ENCODE measurements at regions not wholly inside any gene's neighbourhood (a gene's known extent, or its start where the extent isn't known, plus 50 kb on each side); places are given as distances from the start of the nearest gene placed in this dataset.

GRCh38 chr10:23717913-23718312, 279.0 kb downstream of the OTUD1 start:
- no peak overlapping the region for H3K9ac ChIP-seq (ENCODE audit: low read depth, low read length, poor library complexity)
- H2AFZ ChIP-seq (ENCODE audit: low read length) = no peak overlapping the region
- H3K27ac ChIP-seq (replicated peaks; ENCODE audit: low read length) = no peak overlapping the region
- WGBS, 2 donors (ENCODE audit: extremely low coverage in 2 of 2, insufficient read length in 2 of 2, insufficient replicate concordance in 1 of 2) = no CpG with 5 or more reads among the region's 2 CpGs
- no peak overlapping the region for H3K4me2 ChIP-seq (ENCODE audit: insufficient read depth, low read length, poor library complexity, severe bottlenecking)
- H3K4me3 ChIP-seq (ENCODE audit: low read length in 2 of 2) = no peak overlapping the region
- no peak for DNase-seq (ENCODE audit: low spot score)
- no peak overlapping the region for H2BK120ac ChIP-seq (ENCODE audit: low read depth, low read length)
- no peaks in the 10 kb centered on the region for H3K79me1 ChIP-seq (ENCODE audit: low read depth, low read length)
- no peak overlapping the region for H2BK15ac ChIP-seq (ENCODE audit: low read length)
- H3K14ac ChIP-seq (ENCODE audit: low read length) = no peak overlapping the region
- H3K9me3 ChIP-seq (replicated peaks in 1 of 2; ENCODE audit: control insufficient read depth in 2 of 2, insufficient read depth in 1 of 2, low read depth in 1 of 2, low read length in 2 of 2) = no peaks in the 10 kb centered on the region
- H3K27me3 ChIP-seq (ENCODE audit: control insufficient read depth in 3 of 3, insufficient read depth in 3 of 3, low read depth in 1 of 3, low read length in 3 of 3) = no peaks in the 10 kb centered on the region
- no peak overlapping the region for H2AK5ac ChIP-seq (ENCODE audit: low read depth, low read length)
- H2BK12ac ChIP-seq (ENCODE audit: low read length) = no peak overlapping the region
- H3K4me1 ChIP-seq (ENCODE audit: control insufficient read depth in 2 of 2, insufficient read depth in 1 of 2, low read depth in 1 of 2, low read length in 2 of 2) = no peaks in the 10 kb centered on the region
- H3K36me3 ChIP-seq (replicated peaks in 1 of 2; ENCODE audit: control insufficient read depth in 2 of 2, insufficient read depth in 2 of 2, low read length in 2 of 2) = no peaks in the 10 kb centered on the region
- H4K8ac ChIP-seq (ENCODE audit: low read depth, low read length) = no peak overlapping the region
- no peak overlapping the region for H3K23ac ChIP-seq (ENCODE audit: low read depth, low read length, poor library complexity)
- no peak overlapping the region for H3K18ac ChIP-seq (ENCODE audit: low read length)
- H4K91ac ChIP-seq (ENCODE audit: low read depth, low read length, poor library complexity) = no peak overlapping the region
- H3K4ac ChIP-seq (ENCODE audit: low read length) = no peak overlapping the region
- H2BK5ac ChIP-seq (ENCODE audit: low read length) = no peak overlapping the region

- no peak for DNase-seq (ENCODE audit: low spot score)
- H4K8ac ChIP-seq (ENCODE audit: low read depth, low read length) = no peak overlapping the region
- H3K27me3 ChIP-seq (ENCODE audit: control insufficient read depth in 3 of 3, insufficient read depth in 3 of 3, low read depth in 1 of 3, low read length in 3 of 3) = no peaks in the 10 kb centered on the region
- H3K4ac ChIP-seq (ENCODE audit: low read length) = no peak overlapping the region
- H3K27ac ChIP-seq (replicated peaks; ENCODE audit: low read length) = no peak overlapping the region
- no peak overlapping the region for H2BK12ac ChIP-seq (ENCODE audit: low read length)
- no peak overlapping the region for H2AFZ ChIP-seq (ENCODE audit: low read length)
- H2BK5ac ChIP-seq (ENCODE audit: low read length) = no peak overlapping the region
- H3K23ac ChIP-seq (ENCODE audit: low read depth, low read length, poor library complexity) = no peak overlapping the region
- H3K9ac ChIP-seq (ENCODE audit: low read depth, low read length, poor library complexity) = no peak overlapping the region
- WGBS, 2 donors (ENCODE audit: extremely low coverage in 2 of 2, insufficient read length in 2 of 2, insufficient replicate concordance in 1 of 2) = no CpG with 5 or more reads among the region's 3 CpGs
- H2AK5ac ChIP-seq (ENCODE audit: low read depth, low read length) = no peak overlapping the region
- no peak overlapping the region for H2BK120ac ChIP-seq (ENCODE audit: low read depth, low read length)
- no peaks in the 10 kb centered on the region for H3K36me3 ChIP-seq (replicated peaks in 1 of 2; ENCODE audit: control insufficient read depth in 2 of 2, insufficient read depth in 2 of 2, low read length in 2 of 2)
- H3K4me2 ChIP-seq (ENCODE audit: insufficient read depth, low read length, poor library complexity, severe bottlenecking) = no peak overlapping the region
- no peak overlapping the region for H3K18ac ChIP-seq (ENCODE audit: low read length)
- no peaks in the 10 kb centered on the region for H3K79me1 ChIP-seq (ENCODE audit: low read depth, low read length)
- no peaks in the 10 kb centered on the region for H3K4me1 ChIP-seq (ENCODE audit: control insufficient read depth in 2 of 2, insufficient read depth in 1 of 2, low read depth in 1 of 2, low read length in 2 of 2)
- no peak overlapping the region for H3K14ac ChIP-seq (ENCODE audit: low read length)
- H3K9me3 ChIP-seq (replicated peaks in 1 of 2; ENCODE audit: control insufficient read depth in 2 of 2, insufficient read depth in 1 of 2, low read depth in 1 of 2, low read length in 2 of 2) = no peaks in the 10 kb centered on the region
- no peak overlapping the region for H3K4me3 ChIP-seq (ENCODE audit: low read length in 2 of 2)
- no peak overlapping the region for H4K91ac ChIP-seq (ENCODE audit: low read depth, low read length, poor library complexity)
- H2BK15ac ChIP-seq (ENCODE audit: low read length) = no peak overlapping the region
These were observed 280.1 kb downstream of the OTUD1 start for GRCh38 chr10:23718946-23719345.

- Histone ChIP-seq H4K8ac (ENCODE audit: low read depth, low read length) (no peak overlapping the region), H3K23ac (ENCODE audit: low read depth, low read length, poor library complexity) (no peak overlapping the region), H3K27ac (replicated peaks; ENCODE audit: low read length) (no peak overlapping the region), H4K91ac (ENCODE audit: low read depth, low read length, poor library complexity) (no peak overlapping the region), H2AFZ (ENCODE audit: low read length) (no peak overlapping the region), H2AK5ac (ENCODE audit: low read depth, low read length) (no peak overlapping the region), H3K4me2 (ENCODE audit: insufficient read depth, low read length, poor library complexity, severe bottlenecking) (no peak overlapping the region), H2BK12ac (ENCODE audit: low read length) (no peak overlapping the region), H3K9me3 (replicated peaks in 1 of 2; ENCODE audit: control insufficient read depth in 2 of 2, insufficient read depth in 1 of 2, low read depth in 1 of 2, low read length in 2 of 2) (no peaks in the 10 kb centered on the region), H2BK5ac (ENCODE audit: low read length) (no peak overlapping the region), H3K14ac (ENCODE audit: low read length) (no peak overlapping the region), H3K4ac (ENCODE audit: low read length) (no peak overlapping the region), H3K18ac (ENCODE audit: low read length) (no peak overlapping the region), H2BK120ac (ENCODE audit: low read depth, low read length) (no peak overlapping the region), H3K36me3 (replicated peaks in 1 of 2; ENCODE audit: control insufficient read depth in 2 of 2, insufficient read depth in 2 of 2, low read length in 2 of 2) (no peaks in the 10 kb centered on the region), H3K27me3 (ENCODE audit: control insufficient read depth in 3 of 3, insufficient read depth in 3 of 3, low read depth in 1 of 3, low read length in 3 of 3) (no peaks in the 10 kb centered on the region), H3K79me1 (ENCODE audit: low read depth, low read length) (no peaks in the 10 kb centered on the region), H3K9ac (ENCODE audit: low read depth, low read length, poor library complexity) (no peak overlapping the region), H3K4me3 (ENCODE audit: low read length in 2 of 2) (no peak overlapping the region), H2BK15ac (ENCODE audit: low read length) (no peak overlapping the region), H3K4me1 (ENCODE audit: control insufficient read depth in 2 of 2, insufficient read depth in 1 of 2, low read depth in 1 of 2, low read length in 2 of 2) (no peaks in the 10 kb centered on the region)
- WGBS, 2 donors (ENCODE audit: extremely low coverage in 2 of 2, insufficient read length in 2 of 2, insufficient replicate concordance in 1 of 2) = no CpG with 5 or more reads among the region's 6 CpGs
- no peak for DNase-seq (ENCODE audit: low spot score)
These were observed 284.9 kb downstream of the OTUD1 start for GRCh38 chr10:23723796-23724195.

- Histone ChIP-seq H3K79me1 (ENCODE audit: low read depth, low read length) (no peaks in the 10 kb centered on the region), H2AFZ (ENCODE audit: low read length) (no peak overlapping the region), H3K4me1 (ENCODE audit: control insufficient read depth in 2 of 2, insufficient read depth in 1 of 2, low read depth in 1 of 2, low read length in 2 of 2) (no peaks in the 10 kb centered on the region), H3K23ac (ENCODE audit: low read depth, low read length, poor library complexity) (no peak overlapping the region), H3K9ac (ENCODE audit: low read depth, low read length, poor library complexity) (no peak overlapping the region), H3K4ac (ENCODE audit: low read length) (no peak overlapping the region), H3K27ac (replicated peaks; ENCODE audit: low read length) (no peak overlapping the region), H3K18ac (ENCODE audit: low read length) (no peak overlapping the region), H2BK120ac (ENCODE audit: low read depth, low read length) (no peak overlapping the region), H3K27me3 (ENCODE audit: control insufficient read depth in 3 of 3, insufficient read depth in 3 of 3, low read depth in 1 of 3, low read length in 3 of 3) (no peaks in the 10 kb centered on the region), H3K36me3 (replicated peaks in 1 of 2; ENCODE audit: control insufficient read depth in 2 of 2, insufficient read depth in 2 of 2, low read length in 2 of 2) (no peaks in the 10 kb centered on the region), H3K9me3 (replicated peaks in 1 of 2; ENCODE audit: control insufficient read depth in 2 of 2, insufficient read depth in 1 of 2, low read depth in 1 of 2, low read length in 2 of 2) (no peaks in the 10 kb centered on the region), H3K4me2 (ENCODE audit: insufficient read depth, low read length, poor library complexity, severe bottlenecking) (no peak overlapping the region), H3K4me3 (ENCODE audit: low read length in 2 of 2) (no peak overlapping the region), H3K14ac (ENCODE audit: low read length) (no peak overlapping the region), H4K91ac (ENCODE audit: low read depth, low read length, poor library complexity) (no peak overlapping the region), H2BK12ac (ENCODE audit: low read length) (no peak overlapping the region), H2AK5ac (ENCODE audit: low read depth, low read length) (no peak overlapping the region), H2BK15ac (ENCODE audit: low read length) (no peak overlapping the region), H2BK5ac (ENCODE audit: low read length) (no peak overlapping the region), H4K8ac (ENCODE audit: low read depth, low read length) (no peak overlapping the region)
- DNase-seq (ENCODE audit: low spot score) = no peak
- WGBS, 2 donors (ENCODE audit: extremely low coverage in 2 of 2, insufficient read length in 2 of 2, insufficient replicate concordance in 1 of 2) = no CpG with 5 or more reads among the region's 1 CpG
These were observed 286.7 kb downstream of the OTUD1 start for GRCh38 chr10:23725548-23725947.
